WTC11 (cell line): ENCODE measurements at regions not wholly inside any gene's neighbourhood (a gene's known extent, or its start where the extent isn't known, plus 50 kb on each side); places are given as distances from the start of the nearest gene placed in this dataset.

Experiments used
- ATAC-seq: fragments of 200-7000 bp; cut with Tn5 transposase; 2 replicates; pipeline ENCODE4 v1.10.0; 2021; ENCODE audit warnings: mild to moderate bottlenecking, moderate library complexity
- CTCF ChIA-PET: fragments of 300-600 bp; sonication (Branson Sonifier 250); formaldehyde crosslinking; loops from one replicate; lab custom pipeline; 2021; ENCODE audit warnings: antibody characterized with exemption; lab: Charles Lee
- POLR2A ChIA-PET: fragments of 350-600 bp; sonication (Branson Sonifier 250); formaldehyde crosslinking; loops from one replicate; lab custom pipeline; 2021; ENCODE audit warnings: antibody characterized with exemption; lab: Charles Lee
- DNase-seq: peaks from one replicate; pipeline ENCODE4 v3.0.0; 2021; ENCODE audit warnings: low spot score
- H3K27ac Mint-ChIP-seq: 2 replicates; pipeline ENCODE4 v1.8.0; 2021; ENCODE audit warnings: mixed read lengths
- H3K27me3 Mint-ChIP-seq: 2 replicates; pipeline ENCODE4 v1.8.0; 2021; ENCODE audit warnings: low read depth, mild to moderate bottlenecking, moderate library complexity, mixed read lengths
- H3K36me3 Mint-ChIP-seq: 2 replicates; pipeline ENCODE4 v1.8.0; 2021; ENCODE audit warnings: mixed read lengths
- H3K4me1 Mint-ChIP-seq: 2 replicates; pipeline ENCODE4 v1.8.0; 2022; ENCODE audit warnings: mixed read lengths
- H3K4me3 Mint-ChIP-seq: 2 replicates; pipeline ENCODE4 v1.8.0; 2021; ENCODE audit warnings: mild to moderate bottlenecking, moderate library complexity, mixed read lengths
- H3K9me3 Mint-ChIP-seq: 2 replicates; pipeline ENCODE4 v1.8.0; 2021; ENCODE audit warnings: mixed read lengths
- CREM ChIP-seq: sonication (generic); formaldehyde crosslinking; IDR thresholded peaks from 2 replicates; pipeline ENCODE4 v1.8.1; 2022; ENCODE audit warnings: mild to moderate bottlenecking, missing genetic modification reagents, moderate library complexity
- GRHL2 ChIP-seq: fragments of 250-450 bp; sonication (Bioruptor Pico); IDR thresholded peaks from 2 replicates; pipeline ENCODE4 v1.8.0; 2022; ENCODE audit warnings: mild to moderate bottlenecking, moderate library complexity; ENCODE audit not compliant: insufficient replicate concordance, severe bottlenecking
- NFYB ChIP-seq: sonication (generic); formaldehyde crosslinking; conservative IDR thresholded peaks from 2 replicates; pipeline ENCODE4 v1.8.0; 2022; ENCODE audit warnings: low read depth, missing genetic modification reagents
- SMAD3 ChIP-seq: sonication (generic); formaldehyde crosslinking; IDR thresholded peaks from 2 replicates; pipeline ENCODE4 v1.8.0; 2022; ENCODE audit warnings: missing genetic modification reagents, mild to moderate bottlenecking, borderline replicate concordance
- SP1 ChIP-seq: sonication (generic); formaldehyde crosslinking; conservative IDR thresholded peaks from 2 replicates; pipeline ENCODE4 v1.8.1; 2022; ENCODE audit warnings: missing genetic modification reagents
- TCF7 ChIP-seq: sonication (generic); formaldehyde crosslinking; IDR thresholded peaks from 2 replicates; pipeline ENCODE4 v1.8.0; 2022; ENCODE audit warnings: mild to moderate bottlenecking, low read depth, missing genetic modification reagents, moderate library complexity
- ZBTB21 ChIP-seq: sonication (generic); formaldehyde crosslinking; IDR thresholded peaks from 2 replicates; pipeline ENCODE4 v1.8.1; 2023; ENCODE audit warnings: mild to moderate bottlenecking, missing genetic modification reagents, borderline replicate concordance
- ZNF121 ChIP-seq: sonication (generic); formaldehyde crosslinking; IDR thresholded peaks from 2 replicates; pipeline ENCODE4 v1.8.0; 2023; ENCODE audit warnings: missing genetic modification reagents
- ZNF263 ChIP-seq: sonication (generic); formaldehyde crosslinking; IDR thresholded peaks from 2 replicates; pipeline ENCODE4 v1.8.1; 2022; ENCODE audit warnings: low read depth, mild to moderate bottlenecking, moderate library complexity, missing genetic modification reagents
- TF ChIP-seq, protein P1 (sequence below): sonication (generic); formaldehyde crosslinking; IDR thresholded peaks from 2 replicates; pipeline ENCODE4 v1.8.0; 2022; ENCODE audit warnings: mild to moderate bottlenecking, missing genetic modification reagents
- TF ChIP-seq, protein P2 (sequence below): sonication (generic); formaldehyde crosslinking; IDR thresholded peaks from 2 replicates; pipeline ENCODE4 v1.8.0; 2023; ENCODE audit warnings: missing genetic modification reagents
- TF ChIP-seq, protein P3 (sequence below): sonication (generic); formaldehyde crosslinking; IDR thresholded peaks from 2 replicates; pipeline ENCODE4 v1.8.1; 2022; ENCODE audit warnings: low read depth, missing genetic modification reagents, borderline replicate concordance
- TF ChIP-seq, protein P4 (sequence below): sonication (generic); formaldehyde crosslinking; IDR thresholded peaks from 2 replicates; pipeline ENCODE4 v1.8.0; 2022; ENCODE audit warnings: mild to moderate bottlenecking, missing genetic modification reagents
- TF ChIP-seq, protein P5 (sequence below): sonication (generic); formaldehyde crosslinking; IDR thresholded peaks from 2 replicates; pipeline ENCODE4 v1.8.1; 2022; ENCODE audit warnings: mild to moderate bottlenecking, moderate library complexity, missing genetic modification reagents

DNA sequence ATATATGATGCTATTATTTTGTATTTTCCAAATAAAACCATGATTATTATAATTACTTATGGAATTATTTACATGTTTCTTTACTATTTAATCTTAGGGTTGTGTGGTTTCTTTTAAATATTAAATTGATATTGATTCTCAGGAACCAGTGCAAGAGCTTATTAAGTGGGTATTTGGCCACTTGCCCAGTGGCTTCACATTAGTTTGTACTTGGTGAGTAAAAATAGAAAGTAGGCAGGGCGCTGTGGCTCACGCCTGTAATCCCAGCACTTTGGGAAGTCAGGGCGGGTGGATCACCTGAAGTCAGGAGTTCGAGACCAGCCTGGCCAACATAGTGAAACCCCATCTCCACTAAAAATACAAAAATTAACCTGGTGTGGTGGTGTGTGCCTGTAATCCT, 497.1 kb downstream of the PTPRC start (continued):
- TF ChIP-seq, protein P1, sequence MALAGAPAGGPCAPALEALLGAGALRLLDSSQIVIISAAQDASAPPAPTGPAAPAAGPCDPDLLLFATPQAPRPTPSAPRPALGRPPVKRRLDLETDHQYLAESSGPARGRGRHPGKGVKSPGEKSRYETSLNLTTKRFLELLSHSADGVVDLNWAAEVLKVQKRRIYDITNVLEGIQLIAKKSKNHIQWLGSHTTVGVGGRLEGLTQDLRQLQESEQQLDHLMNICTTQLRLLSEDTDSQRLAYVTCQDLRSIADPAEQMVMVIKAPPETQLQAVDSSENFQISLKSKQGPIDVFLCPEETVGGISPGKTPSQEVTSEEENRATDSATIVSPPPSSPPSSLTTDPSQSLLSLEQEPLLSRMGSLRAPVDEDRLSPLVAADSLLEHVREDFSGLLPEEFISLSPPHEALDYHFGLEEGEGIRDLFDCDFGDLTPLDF (CRISPR knock-in tag): no peak
- no peak for TF ChIP-seq NFYB (CRISPR knock-in tag)
- TF ChIP-seq SP1: no peak
- no peak for TF ChIP-seq ZNF121 (CRISPR knock-in tag)

DNA sequence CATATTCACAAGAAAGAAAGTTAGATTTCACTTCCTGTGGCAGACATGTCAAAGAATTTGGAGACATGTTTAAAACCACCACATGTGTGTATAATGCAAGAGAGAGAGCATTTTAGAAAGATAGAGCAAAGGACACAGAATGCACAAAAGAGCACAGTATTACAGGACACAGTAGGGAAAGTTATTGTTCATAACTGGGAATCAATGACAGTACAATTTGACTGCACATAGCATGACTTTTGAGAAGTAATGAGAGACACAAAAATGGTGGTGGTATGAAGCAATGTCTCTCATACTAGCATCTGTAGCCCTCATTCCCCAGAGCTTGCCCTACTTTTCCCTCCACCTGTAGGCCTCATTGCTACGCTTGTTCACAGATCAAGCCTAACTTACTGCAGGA, 499.2 kb downstream of the PTPRC start:
- TF ChIP-seq NFYB (CRISPR knock-in tag) (no peak), ZNF263 (CRISPR knock-in tag) (no peak), ZNF121 (CRISPR knock-in tag) (no peak)
- TF ChIP-seq, protein P2, sequence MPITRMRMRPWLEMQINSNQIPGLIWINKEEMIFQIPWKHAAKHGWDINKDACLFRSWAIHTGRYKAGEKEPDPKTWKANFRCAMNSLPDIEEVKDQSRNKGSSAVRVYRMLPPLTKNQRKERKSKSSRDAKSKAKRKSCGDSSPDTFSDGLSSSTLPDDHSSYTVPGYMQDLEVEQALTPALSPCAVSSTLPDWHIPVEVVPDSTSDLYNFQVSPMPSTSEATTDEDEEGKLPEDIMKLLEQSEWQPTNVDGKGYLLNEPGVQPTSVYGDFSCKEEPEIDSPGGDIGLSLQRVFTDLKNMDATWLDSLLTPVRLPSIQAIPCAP (CRISPR knock-in tag): no peak
- DNase-seq: no peak
- Mint-ChIP-seq H3K27me3 (no peaks in the 10 kb centered on the region), H3K4me1 (no peaks in the 10 kb centered on the region), H3K36me3 (no peaks in the 10 kb centered on the region), H3K27ac (no peak overlapping the region), H3K4me3 (no peak overlapping the region), H3K9me3 (no peaks in the 10 kb centered on the region)
- ChIA-PET CTCF (no interaction called here), POLR2A (no interaction called here)
- ATAC-seq: no peak

DNA sequence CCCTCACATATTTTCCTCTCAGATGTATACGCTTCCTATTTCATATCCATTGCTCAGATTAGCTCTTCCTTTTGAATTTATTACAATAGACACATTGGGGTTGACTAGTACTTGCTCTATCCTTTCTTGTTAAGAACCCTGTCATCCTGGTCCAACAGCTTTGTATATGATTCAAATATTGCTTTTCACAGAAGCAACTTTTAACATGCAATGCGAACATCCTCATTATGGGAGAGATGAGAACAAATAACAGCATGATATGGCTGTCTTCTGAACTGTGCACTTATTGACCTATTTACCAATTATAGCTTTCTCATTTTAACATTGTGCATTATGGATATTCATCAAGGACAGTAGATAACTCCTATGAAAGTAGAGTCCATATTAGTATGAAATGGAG, 510.8 kb downstream of the PTPRC start:
- ChIA-PET POLR2A (no interaction called here), CTCF (no interaction called here)
- H3K9me3 Mint-ChIP-seq: no peaks in the 10 kb centered on the region

DNA sequence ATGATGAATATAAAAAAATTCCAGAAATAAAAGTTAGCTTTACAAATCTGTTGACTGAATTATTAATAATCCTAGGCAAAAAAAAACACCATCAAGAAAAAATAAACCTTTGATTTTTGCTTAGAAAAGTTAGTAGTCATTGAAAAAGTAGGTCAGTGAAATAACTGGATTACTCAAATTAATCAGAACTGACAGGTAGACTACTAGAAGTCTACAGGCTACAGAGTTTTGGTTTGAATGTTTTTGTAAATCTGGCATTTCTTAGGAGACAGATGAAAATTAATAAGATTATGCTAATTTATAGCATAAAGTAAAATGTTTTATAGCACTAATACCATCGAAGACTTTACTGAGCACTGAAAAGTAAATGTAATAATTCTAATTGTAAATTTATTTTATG, 511.9 kb downstream of the PTPRC start:
- H3K27ac Mint-ChIP-seq: no peak overlapping the region
- DNase-seq: no peak
- H3K9me3 Mint-ChIP-seq: no peaks in the 10 kb centered on the region
- H3K27me3 Mint-ChIP-seq: no peaks in the 10 kb centered on the region
- no peak for ATAC-seq
- no peak overlapping the region for H3K4me3 Mint-ChIP-seq
- H3K36me3 Mint-ChIP-seq: no peaks in the 10 kb centered on the region
- TF ChIP-seq, protein P3, sequence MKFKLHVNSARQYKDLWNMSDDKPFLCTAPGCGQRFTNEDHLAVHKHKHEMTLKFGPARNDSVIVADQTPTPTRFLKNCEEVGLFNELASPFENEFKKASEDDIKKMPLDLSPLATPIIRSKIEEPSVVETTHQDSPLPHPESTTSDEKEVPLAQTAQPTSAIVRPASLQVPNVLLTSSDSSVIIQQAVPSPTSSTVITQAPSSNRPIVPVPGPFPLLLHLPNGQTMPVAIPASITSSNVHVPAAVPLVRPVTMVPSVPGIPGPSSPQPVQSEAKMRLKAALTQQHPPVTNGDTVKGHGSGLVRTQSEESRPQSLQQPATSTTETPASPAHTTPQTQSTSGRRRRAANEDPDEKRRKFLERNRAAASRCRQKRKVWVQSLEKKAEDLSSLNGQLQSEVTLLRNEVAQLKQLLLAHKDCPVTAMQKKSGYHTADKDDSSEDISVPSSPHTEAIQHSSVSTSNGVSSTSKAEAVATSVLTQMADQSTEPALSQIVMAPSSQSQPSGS: no peak
- no peak for TF ChIP-seq SMAD3 (CRISPR knock-in tag)
- TF ChIP-seq, protein P4, sequence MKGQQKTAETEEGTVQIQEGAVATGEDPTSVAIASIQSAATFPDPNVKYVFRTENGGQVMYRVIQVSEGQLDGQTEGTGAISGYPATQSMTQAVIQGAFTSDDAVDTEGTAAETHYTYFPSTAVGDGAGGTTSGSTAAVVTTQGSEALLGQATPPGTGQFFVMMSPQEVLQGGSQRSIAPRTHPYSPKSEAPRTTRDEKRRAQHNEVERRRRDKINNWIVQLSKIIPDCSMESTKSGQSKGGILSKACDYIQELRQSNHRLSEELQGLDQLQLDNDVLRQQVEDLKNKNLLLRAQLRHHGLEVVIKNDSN (CRISPR knock-in tag): no peak
- TF ChIP-seq, protein P5, sequence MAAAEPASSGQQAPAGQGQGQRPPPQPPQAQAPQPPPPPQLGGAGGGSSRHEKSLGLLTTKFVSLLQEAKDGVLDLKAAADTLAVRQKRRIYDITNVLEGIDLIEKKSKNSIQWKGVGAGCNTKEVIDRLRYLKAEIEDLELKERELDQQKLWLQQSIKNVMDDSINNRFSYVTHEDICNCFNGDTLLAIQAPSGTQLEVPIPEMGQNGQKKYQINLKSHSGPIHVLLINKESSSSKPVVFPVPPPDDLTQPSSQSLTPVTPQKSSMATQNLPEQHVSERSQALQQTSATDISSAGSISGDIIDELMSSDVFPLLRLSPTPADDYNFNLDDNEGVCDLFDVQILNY: no peak
- TF ChIP-seq TCF7: no peak
- TF ChIP-seq ZBTB21: no peak
- ChIA-PET CTCF (no interaction called here), POLR2A (no interaction called here)
- H3K4me1 Mint-ChIP-seq: peaks cover 25% of the 10 kb centered on the region

More for the DNA sequence above, 510.8 kb downstream of the PTPRC start:
- DNase-seq (no peak), ATAC-seq (no peak)
- Mint-ChIP-seq H3K27me3 (no peaks in the 10 kb centered on the region), H3K4me3 (no peak overlapping the region), H3K36me3 (no peaks in the 10 kb centered on the region), H3K4me1 (peaks cover 19% of the 10 kb centered on the region), H3K27ac (no peak overlapping the region)
- TF ChIP-seq CREM (no peak), GRHL2 (CRISPR knock-in tag) (no peak)
